GM21529 (cell line): ENCODE measurements at regions not wholly inside any gene's neighbourhood (a gene's known extent, or its start where the extent isn't known, plus 50 kb on each side); places are given as distances from the start of the nearest gene placed in this dataset.
"Not testable (repeated sequence)": the region's sequence is repeated elsewhere in the genome, so short reads cannot be mapped to it uniquely, and the experiment has no call there.

Experiments used
- ATAC-seq: cut with Tn5 transposase; IDR thresholded peaks from one replicate; pipeline ENCODE4 v1.9.1; 2021; ENCODE audit not compliant: unreplicated experiment

GRCh38 chr3:23113455-23114171 is 89.5 kb upstream of the UBE2E2 start:
- no peak for ATAC-seq

- no peak for ATAC-seq
These were observed 88.7 kb upstream of the UBE2E2 start for GRCh38 chr3:23114432-23114831.

GRCh38 chr3:23115171-23115877 is 87.8 kb upstream of the UBE2E2 start:
- no peak for ATAC-seq

GRCh38 chr3:23116081-23116837 is 86.9 kb upstream of the UBE2E2 start:
- no peak for ATAC-seq

GRCh38 chr3:23117856-23118255 is 85.3 kb upstream of the UBE2E2 start:
- ATAC-seq = no peak

- ATAC-seq = no peak
These were observed 75.9 kb upstream of the UBE2E2 start for GRCh38 chr3:23127196-23127595.

GRCh38 chr3:23128655-23129054 is 74.5 kb upstream of the UBE2E2 start:
- ATAC-seq = no peak

GRCh38 chr3:23129117-23129516 is 74.0 kb upstream of the UBE2E2 start:
- no peak for ATAC-seq

GRCh38 chr3:23129817-23130216 is 73.3 kb upstream of the UBE2E2 start:
- ATAC-seq = peak; percentile 78

- no peak for ATAC-seq
These were observed 72.7 kb upstream of the UBE2E2 start for GRCh38 chr3:23130406-23130805.

GRCh38 chr3:23135026-23135785 is 67.9 kb upstream of the UBE2E2 start:
- ATAC-seq = no peak

- no peak for ATAC-seq
These were observed 67.1 kb upstream of the UBE2E2 start for GRCh38 chr3:23136054-23136453.

GRCh38 chr3:23144051-23144450 is 59.1 kb upstream of the UBE2E2 start:
- ATAC-seq = not testable (repeated sequence)

GRCh38 chr3:23146163-23146562 is 57.0 kb upstream of the UBE2E2 start:
- no peak for ATAC-seq

- no peak for ATAC-seq
These were observed 50.1 kb upstream of the UBE2E2 start for GRCh38 chr3:23152989-23153388.
